GM12873 (cell line): ENCODE measurements at regions not wholly inside any gene's neighbourhood (a gene's known extent, or its start where the extent isn't known, plus 50 kb on each side); places are given as distances from the start of the nearest gene placed in this dataset.

ENCODE experiments used
- TF ChIP-seq, protein P1 (sequence below): IDR thresholded peaks from 2 replicates; pipeline ENCODE4 v1.5.1; 2012; ENCODE audit warnings: low read depth, mild to moderate bottlenecking, moderate library complexity, low read length, control low read depth; ENCODE audit not compliant: insufficient read depth; ENCODE audit errors: missing control alignments

DNA sequence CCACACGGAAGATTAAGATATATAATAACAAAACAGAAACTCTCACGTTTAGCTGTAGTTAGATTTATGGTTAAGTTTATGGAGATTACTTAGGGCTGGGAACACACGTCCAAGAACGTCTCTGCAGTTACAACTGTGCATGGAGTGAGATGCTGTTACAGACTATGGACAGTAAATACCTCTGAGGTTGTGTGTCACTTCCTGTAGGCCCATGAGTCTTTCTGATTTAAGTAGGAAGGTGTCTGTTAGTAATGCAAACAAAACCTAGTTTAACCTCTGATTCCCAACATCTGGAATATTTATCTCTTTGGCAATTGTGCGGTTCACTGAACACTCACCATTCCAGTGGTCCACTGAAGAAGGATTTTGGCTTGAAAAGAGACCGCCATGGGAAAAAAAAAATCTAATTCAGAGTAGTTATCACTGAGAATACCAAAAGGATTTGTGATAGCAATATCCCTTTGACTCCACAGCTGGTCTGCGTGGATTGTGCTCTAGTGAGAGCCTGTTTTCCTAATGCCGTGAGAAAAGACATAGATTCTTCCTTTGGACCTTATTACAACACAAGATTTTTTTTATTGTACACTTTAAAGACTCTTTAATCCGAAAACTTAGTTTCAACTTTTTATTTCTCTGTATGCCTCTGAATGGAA, 478.2 kb upstream of the CITED2 start:
- TF ChIP-seq, protein P1, sequence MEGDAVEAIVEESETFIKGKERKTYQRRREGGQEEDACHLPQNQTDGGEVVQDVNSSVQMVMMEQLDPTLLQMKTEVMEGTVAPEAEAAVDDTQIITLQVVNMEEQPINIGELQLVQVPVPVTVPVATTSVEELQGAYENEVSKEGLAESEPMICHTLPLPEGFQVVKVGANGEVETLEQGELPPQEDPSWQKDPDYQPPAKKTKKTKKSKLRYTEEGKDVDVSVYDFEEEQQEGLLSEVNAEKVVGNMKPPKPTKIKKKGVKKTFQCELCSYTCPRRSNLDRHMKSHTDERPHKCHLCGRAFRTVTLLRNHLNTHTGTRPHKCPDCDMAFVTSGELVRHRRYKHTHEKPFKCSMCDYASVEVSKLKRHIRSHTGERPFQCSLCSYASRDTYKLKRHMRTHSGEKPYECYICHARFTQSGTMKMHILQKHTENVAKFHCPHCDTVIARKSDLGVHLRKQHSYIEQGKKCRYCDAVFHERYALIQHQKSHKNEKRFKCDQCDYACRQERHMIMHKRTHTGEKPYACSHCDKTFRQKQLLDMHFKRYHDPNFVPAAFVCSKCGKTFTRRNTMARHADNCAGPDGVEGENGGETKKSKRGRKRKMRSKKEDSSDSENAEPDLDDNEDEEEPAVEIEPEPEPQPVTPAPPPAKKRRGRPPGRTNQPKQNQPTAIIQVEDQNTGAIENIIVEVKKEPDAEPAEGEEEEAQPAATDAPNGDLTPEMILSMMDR = no peak

DNA sequence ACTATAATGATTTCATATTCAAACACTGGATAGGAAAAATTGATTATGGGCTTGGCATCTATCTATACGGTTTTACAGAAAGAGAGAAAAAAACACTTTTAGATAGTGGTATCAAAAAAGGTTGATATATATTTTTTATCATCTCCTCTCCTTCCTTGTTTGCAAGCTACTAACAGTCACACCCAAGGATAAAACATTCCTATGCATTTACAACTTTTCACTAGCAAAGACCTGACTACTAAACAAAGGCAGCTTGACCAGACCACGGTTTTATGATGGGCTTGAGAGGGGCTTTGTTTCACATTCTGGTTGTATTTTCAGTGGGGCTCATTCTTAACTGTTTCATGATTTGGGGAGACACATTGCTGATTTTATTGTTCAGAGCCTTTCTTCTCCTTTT, 477.6 kb upstream of the CITED2 start:
- TF ChIP-seq, protein P1 = no peak

DNA sequence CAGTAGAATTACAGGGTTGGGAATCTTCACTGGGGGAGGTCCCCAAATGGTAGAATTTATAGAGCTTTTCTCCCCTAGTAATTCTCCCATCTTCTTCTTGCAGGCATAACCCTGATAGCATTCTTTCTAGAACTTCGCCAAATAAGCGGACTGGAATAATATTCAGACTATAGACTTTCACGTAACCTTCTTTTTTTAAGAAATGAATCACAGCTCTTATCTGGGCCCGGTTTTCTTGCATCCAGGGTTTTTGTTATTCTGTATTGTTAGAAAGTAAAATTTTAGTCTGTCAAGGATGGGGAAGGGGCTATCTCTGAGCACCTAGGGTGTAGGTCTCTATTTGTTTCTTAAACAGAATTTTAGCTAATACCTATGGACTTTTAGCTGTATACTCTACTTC, 476.8 kb upstream of the CITED2 start:
- TF ChIP-seq, protein P1 = no peak

DNA sequence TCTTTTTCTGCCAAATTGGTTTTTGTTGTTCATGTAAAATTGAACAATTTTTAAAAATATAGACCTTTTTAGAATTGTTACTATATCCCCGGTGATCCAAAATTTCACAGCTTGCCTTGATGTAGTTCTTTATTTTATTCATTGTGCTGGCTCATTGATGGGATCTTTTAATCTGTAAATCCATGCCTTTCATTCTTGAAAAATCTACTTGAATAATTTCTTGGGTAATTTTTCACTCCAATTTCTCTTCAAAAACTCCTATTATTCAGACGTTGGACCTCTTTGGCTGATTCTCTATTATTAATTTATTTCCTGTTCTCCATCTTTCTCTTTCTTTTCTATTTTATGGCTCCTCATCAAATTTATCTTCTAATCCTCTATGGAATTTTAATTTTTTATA, 476.1 kb upstream of the CITED2 start:
- TF ChIP-seq, protein P1 = no peak

DNA sequence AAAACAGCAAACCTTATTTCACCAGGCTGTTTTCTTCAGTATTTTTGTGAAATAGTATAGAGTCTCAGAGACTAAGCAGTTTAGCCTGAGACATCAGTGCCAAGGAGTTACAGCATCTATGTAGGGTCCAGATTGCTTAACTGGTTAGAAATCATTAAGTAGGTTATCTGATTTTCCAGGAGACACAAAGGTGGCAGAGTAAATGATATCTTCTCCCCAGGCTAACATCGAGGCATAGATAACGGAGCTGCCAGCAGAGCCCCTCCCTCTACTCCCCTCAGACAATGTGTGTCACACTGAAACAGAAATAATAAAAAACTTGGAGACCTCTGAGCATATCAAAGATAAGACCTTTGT, 473.0 kb upstream of the CITED2 start:
- TF ChIP-seq, protein P1 = no peak

DNA sequence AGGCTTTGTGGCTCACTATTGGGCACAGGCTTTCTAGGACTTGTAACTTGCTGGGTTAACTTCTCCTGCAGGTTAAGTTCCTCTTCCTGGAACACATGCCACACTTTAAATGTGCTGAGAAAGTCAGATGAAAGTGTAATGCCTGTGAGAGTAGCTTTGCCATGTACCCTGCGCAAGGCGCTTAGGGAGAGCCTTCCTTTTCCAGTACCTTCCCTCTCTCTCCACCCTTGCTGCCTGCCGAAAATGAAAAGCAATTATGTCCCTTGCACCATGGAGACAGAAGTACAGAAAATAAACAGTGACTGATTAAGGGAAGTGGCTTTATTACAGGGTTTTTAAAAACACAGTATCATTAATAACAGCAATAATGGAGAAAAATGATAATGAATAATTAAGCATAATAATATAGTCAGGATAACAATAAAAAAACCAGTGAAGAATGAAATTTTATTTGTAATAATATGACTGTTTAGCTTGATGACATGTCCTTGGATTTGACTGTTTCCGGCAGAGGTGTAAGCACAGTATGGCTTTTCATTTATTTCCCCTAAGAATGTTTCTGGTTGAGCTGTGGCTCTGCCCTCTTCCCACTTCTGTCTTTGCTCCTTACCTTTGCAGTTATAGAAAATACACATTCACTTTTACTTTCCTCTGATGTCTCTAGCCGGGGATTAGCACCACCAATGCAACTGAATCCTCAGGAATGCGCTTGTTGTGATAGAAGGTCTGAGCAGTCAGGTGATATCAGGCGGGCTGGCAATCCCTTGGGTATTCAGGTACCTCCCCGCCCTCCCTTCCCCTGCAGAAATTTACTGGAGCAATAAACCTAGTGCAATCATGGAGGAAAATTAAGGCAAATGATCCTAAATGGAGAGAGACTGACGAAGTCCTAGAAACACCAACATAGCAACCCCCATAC, 472.3 kb upstream of the CITED2 start:
- TF ChIP-seq, protein P1 = no peak

DNA sequence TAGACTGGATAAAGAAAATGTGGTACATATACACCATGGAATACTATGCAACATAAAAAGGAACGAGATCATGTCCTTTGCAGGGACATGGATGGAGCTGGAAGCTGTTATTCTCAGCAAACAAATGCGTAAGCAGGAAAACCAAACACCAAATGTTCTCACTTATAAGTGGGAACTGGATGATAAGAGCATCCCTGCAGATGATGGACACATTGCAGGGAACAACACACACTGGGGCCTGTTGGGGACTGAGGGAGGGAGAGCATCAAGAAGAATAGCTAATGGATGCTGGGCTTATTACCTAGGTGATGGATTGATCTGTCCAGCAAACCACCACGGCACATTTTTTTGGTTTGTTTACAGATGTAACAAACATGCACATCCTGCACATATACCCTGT, 470.5 kb upstream of the CITED2 start:
- TF ChIP-seq, protein P1 = no peak
